Right lung (tissue), 2 donors: ENCODE measurements at regions not wholly inside any gene's neighbourhood (a gene's known extent, or its start where the extent isn't known, plus 50 kb on each side); places are given as distances from the start of the nearest gene placed in this dataset.

ENCODE experiments used
- DNase-seq, 2 donors: peaks; one replicate each; pipeline ENCODE4 v3.0.0-alpha.2; 2013

- DNase-seq: peak in 1 of 2 donors; percentile 28
Measured at GRCh38 chr15:99921101-99921500, 187.9 kb upstream of the LYSMD4 start.

- DNase-seq: no peak
Measured at GRCh38 chr15:99918072-99918471, 184.8 kb upstream of the LYSMD4 start.

DNA sequence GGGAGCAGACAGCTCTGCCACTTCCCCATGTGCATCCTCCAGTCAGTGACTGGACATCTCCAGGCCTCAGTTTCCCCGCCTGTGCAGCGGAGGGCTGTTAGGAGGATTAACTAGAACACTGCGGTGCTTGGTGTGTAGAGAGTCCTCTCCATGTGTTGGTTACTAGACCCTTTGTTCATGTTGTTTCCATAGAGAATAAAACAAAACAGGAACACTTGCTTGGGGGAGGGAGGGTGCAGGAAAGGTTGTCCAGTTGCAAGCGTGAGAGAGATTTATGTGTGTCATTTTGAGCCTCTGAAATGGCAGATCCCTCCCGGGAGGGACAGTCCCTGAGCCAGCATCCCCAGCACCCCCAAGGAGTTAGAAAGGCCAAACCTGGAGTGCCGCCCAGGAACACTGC, 184.0 kb upstream of the LYSMD4 start:
- DNase-seq: no peak

DNA sequence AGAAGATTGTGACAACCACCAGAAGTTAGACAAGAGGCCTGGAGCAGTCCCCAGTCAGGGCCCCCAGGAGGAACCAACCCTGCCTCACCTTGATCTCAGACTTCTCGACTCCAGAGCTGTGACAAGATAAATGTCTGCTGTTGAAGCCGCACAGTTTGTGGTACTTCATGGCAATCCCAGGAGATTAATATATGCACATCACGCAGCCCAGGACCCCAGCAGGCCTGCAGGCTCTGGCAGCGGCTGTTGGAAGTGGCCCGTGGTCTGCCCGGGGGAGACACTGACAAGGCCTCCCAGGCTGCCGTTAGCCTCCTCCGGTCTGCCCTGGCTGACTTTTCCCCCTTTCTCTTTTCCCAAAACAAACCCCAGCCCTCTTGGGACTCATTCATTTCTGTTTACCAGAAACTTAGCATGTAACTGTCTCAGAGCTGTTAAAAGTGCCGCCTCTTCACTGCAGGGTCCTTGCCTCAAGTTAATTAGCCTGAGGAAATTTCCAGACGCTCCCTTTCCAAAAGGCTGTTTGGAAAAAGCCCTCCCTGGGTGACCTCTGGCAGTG, 183.5 kb upstream of the LYSMD4 start:
- DNase-seq: no peak

- DNase-seq: no peak
Measured at GRCh38 chr15:99914723-99915122, 181.5 kb upstream of the LYSMD4 start.

DNA sequence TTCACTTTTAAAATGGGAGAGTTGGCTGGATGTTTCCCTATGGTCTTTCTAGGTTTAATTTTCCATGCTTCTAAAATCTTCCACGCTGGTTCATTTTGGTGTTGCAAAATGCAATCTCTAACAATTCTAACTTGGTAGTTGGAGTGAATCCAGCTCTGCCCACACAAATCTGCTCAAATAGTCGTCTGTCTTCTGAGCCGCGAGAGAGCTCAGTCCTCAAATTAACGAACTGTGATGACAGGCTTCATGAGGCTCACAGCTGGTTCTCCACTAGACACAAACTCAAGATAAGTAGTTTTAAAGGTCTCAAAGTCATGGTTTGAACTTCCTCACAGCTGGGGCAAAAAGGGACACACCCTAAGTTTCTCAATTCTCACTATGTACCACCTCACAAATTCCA, 178.6 kb upstream of the LYSMD4 start:
- no peak for DNase-seq

DNA sequence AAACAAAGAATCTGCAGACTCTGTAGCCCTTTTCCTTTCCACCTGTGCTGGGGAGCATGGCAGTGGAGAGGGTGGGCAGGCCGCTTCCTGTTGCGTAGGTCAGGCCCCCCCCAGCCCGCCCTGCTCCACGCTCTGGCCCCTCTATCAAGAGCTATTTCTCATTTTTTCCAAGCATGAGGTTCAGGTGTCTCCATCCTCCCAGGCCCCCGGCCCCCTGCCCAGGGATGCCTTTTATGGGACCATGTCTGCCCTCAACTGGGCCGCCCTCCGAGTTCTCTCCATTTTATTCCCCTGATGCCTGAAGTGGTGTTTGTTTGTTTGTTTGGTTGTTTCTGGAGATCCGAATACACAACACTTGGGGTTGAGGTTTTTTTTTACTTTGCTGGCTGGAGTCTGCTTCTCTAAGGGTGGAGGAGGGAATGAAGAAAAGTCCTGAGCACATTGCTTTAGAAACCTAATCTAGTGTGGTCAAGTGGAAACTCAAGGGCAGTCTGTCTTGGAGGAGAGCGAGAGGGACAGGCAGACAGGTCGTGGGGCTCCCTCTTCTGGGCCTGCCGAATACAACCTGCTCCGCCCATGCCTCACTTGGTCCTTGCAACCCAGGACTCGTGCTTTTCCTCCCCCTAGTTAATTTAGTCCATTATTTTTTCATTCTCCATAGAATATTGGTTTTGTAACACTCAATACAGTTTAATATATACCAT, 176.5 kb upstream of the LYSMD4 start:
- no peak for DNase-seq

- no peak for DNase-seq
Measured at GRCh38 chr15:99907698-99908097, 174.5 kb upstream of the LYSMD4 start.

DNA sequence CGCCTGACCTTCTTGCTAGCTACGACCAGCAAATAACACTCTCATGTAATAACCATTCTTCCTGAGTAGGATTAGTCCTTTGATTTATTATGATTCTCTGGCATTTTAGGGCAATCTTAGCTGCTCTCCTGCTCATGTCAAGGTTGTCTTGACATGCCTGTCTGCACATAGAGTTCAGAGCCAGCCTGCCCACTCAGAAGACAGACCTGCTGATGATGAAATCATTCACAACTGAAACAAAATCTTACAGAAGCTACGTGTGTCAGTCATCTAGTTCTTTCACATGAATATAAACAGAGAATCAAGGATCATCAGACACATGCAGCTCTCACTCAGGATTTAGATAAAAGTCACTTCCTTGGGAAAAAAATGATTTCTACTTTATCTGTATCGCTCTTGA, 173.6 kb upstream of the LYSMD4 start:
- DNase-seq: no peak

DNA sequence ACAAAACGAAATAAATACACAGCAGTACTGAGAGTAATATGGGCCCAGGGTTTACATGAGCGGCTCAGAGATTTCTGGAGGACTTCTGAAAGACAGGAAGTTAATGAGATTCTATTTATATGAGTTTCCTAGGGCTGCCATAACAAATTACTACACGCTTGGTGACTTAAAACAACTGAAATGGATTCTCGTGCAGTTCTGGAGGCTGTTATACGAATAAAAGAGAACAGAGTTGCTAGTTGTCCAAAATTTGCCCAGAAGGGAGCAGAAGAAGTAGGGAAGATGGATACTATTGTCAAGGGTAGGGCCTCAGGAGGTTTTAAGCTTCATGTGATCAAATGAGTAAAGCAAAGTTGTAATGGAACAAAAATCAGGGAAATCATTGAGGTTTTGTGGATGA, 173.1 kb upstream of the LYSMD4 start:
- DNase-seq: no peak

- DNase-seq: no peak
Measured at GRCh38 chr15:99902248-99902928, 169.2 kb upstream of the LYSMD4 start.

DNA sequence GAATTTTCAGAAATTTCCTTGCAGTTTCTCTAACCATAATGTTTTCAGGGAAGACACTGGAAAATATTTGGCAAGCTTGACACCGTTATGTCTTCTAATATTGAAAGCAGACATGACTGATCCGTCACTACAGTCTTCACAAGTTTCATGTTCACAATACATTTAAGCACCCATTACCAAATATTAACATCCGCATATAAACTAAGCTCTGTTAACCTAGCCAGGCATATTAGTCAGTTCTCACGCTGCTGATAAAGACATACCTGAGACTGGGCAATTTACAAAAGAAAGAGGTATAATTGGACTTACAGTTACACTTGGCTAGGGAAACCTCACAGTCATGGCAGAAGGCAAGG, 162.7 kb upstream of the LYSMD4 start:
- DNase-seq: no peak

DNA sequence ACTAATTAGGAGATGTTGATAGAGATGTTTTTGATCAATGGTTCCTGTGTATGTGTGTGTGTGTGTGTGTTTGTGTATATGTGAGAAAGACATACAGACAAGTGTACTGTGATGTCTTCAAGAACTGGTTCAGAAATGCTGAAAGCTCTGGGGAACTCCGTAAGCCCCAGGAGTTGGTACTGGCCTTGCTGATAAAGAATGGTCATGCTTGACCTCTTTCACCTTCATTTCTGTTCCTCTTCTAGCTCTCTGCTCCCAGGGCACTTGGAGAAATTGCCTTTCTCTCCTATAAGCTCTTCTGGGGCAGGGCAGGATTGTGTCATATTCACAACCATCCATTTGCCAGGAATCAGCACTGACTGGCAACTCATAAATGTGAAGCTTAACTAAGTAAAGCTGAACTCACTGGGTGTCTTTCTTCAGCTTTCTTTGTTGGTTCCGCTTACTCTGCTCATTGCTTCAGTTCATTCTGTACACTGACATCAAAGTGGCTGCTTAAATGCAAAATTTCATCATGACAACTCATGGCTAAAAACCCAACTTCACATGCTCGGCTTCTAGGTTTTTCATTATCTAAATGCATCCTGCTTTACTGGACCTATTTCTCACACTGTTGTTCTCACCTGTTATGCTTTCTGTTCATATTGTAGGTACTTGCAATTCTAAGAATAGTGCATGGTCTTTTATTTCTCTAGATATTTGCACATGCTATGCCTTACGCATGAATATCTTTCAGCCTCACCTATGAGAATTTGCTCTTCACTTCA, 162.1 kb upstream of the LYSMD4 start:
- DNase-seq: no peak

- peak; percentile 27 to 31 for DNase-seq
Measured at GRCh38 chr15:99878835-99879234, 145.6 kb upstream of the LYSMD4 start.

- DNase-seq: no peak
Measured at GRCh38 chr15:99873451-99873850, 140.2 kb upstream of the LYSMD4 start.

- DNase-seq: no peak
Measured at GRCh38 chr15:99863550-99864198, 130.4 kb upstream of the LYSMD4 start.

- no peak for DNase-seq
Measured at GRCh38 chr15:99857836-99858235, 124.6 kb upstream of the LYSMD4 start.

DNA sequence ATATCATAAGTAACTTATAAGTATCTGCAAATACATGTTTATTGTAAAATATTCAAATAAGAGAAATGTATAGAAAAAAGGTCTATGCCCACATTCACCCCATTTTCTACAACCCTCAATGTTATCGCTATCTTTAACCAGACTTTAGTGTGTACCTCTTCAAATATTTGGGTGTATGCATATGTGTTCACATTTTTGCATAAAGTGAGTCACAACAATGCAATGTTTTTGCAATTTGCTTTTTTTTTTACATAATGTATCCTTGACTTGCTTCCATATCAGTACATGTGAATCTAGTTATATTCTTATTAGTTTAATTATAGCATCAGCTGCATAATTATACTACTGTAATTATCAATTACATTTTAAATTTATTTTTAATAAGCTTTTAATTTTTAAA, 117.3 kb upstream of the LYSMD4 start:
- no peak for DNase-seq

DNA sequence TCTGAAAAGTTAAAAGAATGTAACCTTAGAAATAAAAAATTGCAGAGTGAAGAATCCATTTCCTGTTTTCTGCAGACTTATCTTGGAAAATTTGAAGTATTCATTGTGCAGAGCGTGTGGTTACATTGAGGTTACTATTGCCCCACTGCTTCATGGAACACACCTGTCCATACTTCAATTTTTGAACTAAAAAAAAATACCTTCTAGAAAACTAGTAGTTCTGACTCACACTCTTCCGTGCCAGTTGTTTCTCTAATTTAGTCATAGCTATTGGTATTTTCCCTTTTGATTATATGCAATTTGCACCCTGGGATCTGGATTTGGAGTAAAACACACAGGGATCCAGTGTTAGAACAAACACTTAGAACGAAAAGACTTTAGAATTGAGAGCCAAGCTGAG, 111.8 kb upstream of the LYSMD4 start:
- DNase-seq: no peak

GRCh38 chr15:99844150-99844549, 110.9 kb upstream of the LYSMD4 start:
- DNase-seq: no peak

DNA sequence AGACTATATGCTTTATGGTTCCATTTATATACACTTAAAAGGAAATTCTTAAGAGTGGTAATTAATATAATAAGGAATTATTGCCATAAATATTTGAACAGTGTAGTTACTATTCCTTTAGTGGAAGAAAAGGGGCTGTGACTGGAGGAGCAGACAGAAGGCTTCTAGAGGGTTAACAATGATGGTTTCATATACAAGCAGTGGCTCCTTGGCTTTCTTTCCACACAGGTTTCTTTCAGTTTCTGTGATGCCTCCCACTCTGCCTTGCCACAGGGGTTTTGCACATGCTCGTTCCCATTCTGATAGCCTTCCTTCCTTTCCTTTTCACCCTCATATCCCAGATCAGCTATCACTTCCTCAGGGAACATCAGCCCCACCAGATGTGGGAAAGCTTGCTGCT, 108.8 kb upstream of the LYSMD4 start:
- DNase-seq: no peak

- no peak for DNase-seq
Measured at GRCh38 chr15:99826157-99826780, 93.0 kb upstream of the LYSMD4 start.
